HG03558 (cell line): ENCODE measurements at regions not wholly inside any gene's neighbourhood (a gene's known extent, or its start where the extent isn't known, plus 50 kb on each side); places are given as distances from the start of the nearest gene placed in this dataset.
"Not testable (repeated sequence)": the region's sequence is repeated elsewhere in the genome, so short reads cannot be mapped to it uniquely, and the experiment has no call there.

ENCODE experiments used
- ATAC-seq: cut with Tn5 transposase; IDR thresholded peaks from one replicate; pipeline ENCODE4 v1.9.1; 2021; ENCODE audit warnings: moderate number of reproducible peaks; ENCODE audit not compliant: unreplicated experiment; ENCODE audit errors: extremely low read depth

DNA sequence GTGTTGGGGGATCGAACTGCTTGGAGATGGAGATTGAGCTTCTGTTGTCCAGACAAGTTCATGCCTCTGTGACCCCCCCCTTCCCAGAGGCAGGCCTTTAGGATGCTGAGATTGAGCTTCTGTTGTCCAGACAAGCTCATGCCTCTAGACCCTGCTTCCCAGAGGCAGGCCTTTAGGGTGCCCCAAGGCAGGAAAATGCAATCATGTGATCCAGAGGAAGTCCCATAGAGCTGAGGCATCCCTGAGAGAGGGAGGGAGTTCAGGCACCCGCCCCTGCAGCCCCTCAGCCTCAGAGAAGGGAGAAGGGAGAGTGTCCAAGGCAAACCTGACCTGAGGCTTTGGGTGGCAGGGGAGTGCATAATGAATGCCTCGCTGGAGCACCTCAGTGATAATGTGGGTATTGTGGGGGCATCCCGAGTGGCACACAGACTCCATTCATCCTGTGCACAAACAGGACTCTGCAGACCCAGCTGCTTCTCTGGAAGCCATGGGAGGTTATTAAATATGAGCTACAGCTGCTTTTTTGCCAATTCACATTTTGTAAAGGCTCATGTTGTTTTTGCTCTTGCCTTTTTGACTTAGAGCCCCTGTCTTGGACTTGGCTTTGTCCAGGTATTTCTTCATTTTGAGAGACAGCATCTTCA is 182.4 kb upstream of the IRF2BP2 start:
- ATAC-seq: not testable (repeated sequence)

GRCh38 chr1:234791615-234792014 is 181.6 kb upstream of the IRF2BP2 start:
- ATAC-seq: not testable (repeated sequence)

DNA sequence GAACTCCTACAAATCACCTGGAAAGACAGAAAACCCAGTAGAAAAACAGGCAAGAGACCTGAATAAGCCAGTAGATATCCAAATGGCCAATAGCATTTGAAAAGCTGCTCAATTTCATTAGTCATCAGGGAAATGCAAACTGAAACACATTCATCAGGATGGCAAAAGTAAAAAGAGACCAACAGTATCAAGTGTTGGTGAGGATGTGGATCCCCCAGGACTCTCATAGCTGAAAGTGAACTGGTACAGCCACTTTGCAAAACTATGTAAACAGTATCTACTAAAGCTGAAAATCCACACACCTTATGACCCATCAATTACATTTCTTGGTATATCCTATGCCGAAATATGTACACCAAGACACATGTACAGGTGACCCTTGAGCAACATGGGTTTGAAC is 180.4 kb upstream of the IRF2BP2 start:
- not testable (repeated sequence) for ATAC-seq

- ATAC-seq: not testable (repeated sequence)
Observed at GRCh38 chr1:234787011-234787584, 177.1 kb upstream of the IRF2BP2 start.

DNA sequence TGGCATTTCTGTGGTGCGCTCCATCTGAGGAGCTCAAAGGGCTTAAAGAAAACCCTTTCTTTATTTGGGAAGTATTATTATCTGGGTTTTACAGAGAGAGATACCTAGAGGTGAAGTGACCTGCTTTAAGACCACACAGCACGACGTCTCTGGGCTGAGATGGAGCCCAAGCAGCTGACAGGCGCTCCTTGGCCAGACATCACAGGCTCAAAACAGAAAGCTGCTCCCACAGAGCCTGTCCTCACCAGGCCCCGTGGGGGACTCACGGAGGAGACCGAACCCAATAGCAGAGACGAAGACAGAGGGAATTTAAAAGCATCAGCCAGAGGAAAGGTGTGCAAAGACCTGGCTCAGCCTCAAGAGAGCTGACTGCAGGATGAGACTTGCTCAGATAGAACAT is 175.9 kb upstream of the IRF2BP2 start:
- ATAC-seq: not testable (repeated sequence)

DNA sequence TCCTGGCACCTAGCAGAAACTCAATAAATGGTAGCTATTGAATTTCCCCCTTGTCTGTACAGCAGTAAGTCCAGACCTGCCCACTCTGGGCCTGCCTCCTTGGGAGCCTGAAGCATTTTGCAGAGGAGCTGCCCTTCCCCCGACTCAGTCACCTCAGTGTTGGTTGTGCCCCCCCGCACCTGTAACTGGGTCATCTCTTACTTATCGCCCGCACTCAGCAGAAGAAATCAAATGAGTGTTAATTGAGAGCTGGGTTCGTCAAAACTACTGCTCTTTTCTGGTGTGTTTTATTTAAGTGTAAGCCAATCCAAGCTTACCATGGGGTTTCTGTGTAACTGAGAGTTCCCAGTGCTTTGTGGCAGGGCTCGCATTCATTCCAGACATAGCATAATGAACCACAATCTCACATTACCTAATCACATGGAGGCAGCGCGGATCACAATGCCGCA is 175.5 kb upstream of the IRF2BP2 start:
- ATAC-seq: not testable (repeated sequence)

- not testable (repeated sequence) for ATAC-seq
Observed at GRCh38 chr1:234784108-234784507, 174.1 kb upstream of the IRF2BP2 start.

- ATAC-seq: no peak
Observed at GRCh38 chr1:234782791-234783190, 172.8 kb upstream of the IRF2BP2 start.

DNA sequence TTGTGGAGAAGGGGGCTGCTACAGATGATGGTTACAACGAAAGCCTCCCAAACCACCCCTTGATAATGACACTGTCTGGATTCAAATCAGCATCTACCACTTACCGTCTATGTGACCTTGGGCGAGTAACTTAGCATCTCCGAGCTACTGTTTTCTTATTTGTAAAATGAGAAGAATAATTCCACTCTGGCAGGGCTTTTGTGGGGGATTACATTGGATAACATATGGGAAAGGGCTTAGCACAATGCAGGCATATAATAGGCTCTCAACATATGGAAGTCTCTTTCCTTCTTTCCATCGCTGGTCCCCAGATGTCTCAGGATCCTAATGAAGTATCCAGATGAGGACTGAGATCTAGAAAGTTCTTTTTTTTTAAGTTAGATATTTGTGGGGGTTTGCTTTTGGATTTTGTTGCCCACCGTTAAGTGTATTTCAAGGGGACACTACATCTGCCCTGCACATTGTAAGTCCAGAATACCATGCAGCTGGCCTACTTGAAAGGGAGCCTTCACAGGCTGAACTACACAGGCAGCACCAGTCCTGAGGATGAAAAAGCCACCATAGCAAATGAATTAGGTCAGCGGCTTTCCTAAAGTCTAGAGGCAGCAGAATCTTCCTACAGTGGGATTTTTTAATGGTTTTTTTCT is 172.2 kb upstream of the IRF2BP2 start:
- ATAC-seq: no peak

GRCh38 chr1:234781241-234782065 is 171.5 kb upstream of the IRF2BP2 start:
- no peak for ATAC-seq

DNA sequence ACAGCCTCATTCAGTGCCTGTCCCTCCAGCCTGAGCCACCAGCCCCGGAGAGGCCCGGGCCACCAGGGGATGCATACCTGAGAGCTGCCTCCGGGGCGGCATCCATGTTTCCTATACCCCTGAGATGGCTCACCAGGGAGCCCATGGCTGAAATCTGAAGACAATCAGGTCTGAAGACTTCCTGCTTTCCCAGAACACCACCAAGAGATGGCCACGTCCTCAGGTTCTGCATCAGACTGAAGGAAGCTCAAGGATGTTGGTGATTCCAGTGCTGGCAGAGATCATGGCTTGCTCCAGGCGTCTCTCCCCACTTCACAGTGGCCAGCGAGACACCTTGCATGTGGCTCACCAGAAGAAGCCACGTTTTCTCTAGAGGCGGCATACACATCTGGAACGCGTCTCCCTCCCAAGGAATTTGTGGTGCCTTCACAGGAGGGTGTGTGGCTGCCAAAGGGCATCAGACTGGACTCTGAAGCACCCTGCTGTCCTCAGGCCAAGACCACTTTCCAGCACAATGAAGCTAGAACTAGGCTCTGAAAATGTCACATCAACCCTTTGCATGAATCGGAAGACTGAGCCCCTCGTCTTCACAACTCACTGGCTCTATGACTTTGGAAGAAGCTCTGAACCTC is 170.7 kb upstream of the IRF2BP2 start:
- no peak for ATAC-seq

- no peak for ATAC-seq
Observed at GRCh38 chr1:234780112-234780511, 170.1 kb upstream of the IRF2BP2 start.

DNA sequence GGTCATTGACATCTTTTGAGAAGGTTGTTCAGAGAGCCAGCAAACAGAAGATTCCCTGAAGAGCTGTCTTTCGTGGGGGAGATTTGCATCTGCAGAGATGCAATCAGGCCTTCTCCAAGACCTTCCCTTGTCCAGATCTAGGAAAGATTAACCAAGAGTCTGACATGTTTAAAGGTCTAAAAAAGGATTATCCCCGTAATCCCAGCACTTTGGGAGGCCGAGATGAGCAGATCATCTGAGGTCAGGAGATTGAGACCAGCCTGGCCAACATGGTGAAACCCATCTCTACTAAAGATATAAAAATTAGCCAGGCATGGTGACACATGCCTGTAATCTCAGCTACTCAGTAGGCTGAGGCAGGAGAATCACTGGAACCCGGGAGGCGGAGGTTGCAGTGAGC is 169.6 kb upstream of the IRF2BP2 start:
- not testable (repeated sequence) for ATAC-seq

GRCh38 chr1:234779160-234779538 is 169.2 kb upstream of the IRF2BP2 start:
- ATAC-seq: no peak

GRCh38 chr1:234778221-234779159 is 168.5 kb upstream of the IRF2BP2 start:
- no peak for ATAC-seq

- no peak for ATAC-seq
Observed at GRCh38 chr1:234777856-234778220, 167.9 kb upstream of the IRF2BP2 start.

DNA sequence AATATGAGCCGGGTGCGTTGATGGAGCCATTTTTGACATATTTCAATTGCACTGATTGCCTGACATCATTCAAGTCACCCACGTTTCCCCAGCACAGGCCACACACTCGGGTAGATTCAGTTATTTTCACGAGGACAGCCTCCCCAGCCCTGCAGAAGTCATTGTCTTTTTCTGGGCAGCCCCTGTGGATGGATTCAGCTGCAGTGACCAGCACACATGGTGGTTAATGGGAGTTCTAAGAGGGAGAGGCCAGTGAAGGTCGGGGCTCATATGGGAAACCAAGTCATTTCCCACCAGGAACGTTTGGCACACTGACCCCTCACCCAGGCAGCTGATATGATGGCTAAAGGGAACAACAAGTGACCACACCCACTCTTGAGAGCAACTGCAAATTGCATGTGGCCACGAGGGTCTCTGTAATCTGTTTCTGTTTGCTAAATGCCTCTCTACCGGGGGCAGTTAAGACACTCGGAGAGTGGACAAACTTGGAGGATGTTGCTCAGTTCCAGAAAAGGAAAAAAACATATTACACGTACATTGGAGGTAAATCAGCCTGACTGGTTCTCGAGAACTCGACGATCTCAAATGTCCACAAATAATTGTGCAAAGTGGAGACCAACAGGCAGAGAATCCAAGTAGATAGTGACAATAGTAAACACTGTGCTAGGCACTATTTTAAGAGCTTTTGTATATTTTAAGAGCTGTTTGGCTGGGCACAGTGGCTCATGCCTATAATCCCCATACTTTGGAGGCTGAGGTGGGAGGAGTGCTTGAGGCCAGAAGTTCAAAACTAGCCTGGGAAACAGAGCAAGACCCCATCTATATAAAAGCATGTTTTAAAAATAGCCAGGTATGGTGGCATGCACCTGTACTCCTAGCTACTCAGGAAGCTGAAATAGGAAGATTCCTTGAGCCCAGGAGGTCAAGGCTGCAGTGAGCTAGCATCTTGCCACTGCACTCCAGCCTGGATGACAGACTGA is 167.2 kb upstream of the IRF2BP2 start:
- ATAC-seq: no peak

DNA sequence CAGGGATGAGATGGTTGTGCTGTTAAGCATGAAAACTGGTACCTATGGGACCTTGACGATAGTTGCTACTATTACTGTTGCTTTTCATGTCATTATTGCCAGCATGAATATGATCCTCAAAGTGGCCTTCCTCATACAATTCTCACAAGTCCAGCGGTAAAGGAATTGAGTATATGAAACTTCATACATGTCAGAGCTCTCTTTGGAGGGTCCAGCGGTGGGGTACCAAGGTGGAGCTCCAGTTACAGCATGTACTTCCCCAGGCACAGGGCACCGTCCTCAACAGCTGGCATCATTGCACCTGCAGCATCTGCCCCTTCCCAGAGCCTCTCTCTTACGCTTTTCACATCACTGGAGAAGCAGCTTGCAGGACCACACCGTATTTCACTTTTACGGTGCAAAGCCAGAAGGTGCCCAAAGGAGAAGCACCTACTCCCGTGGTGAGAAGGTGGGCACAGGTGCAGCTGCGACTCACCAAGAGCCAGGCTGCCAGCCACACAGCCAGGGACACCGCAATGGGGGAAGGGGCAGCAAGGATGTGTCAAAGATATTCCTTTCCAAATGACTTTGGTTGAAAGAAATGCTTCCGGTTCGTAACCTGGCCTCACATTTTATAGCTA is 166.4 kb upstream of the IRF2BP2 start:
- ATAC-seq: no peak
